ENCODE measurements at regions not wholly inside any gene's neighbourhood (a gene's known extent, or its start where the extent isn't known, plus 50 kb on each side); places are given as distances from the start of the nearest gene placed in this dataset.

DNA sequence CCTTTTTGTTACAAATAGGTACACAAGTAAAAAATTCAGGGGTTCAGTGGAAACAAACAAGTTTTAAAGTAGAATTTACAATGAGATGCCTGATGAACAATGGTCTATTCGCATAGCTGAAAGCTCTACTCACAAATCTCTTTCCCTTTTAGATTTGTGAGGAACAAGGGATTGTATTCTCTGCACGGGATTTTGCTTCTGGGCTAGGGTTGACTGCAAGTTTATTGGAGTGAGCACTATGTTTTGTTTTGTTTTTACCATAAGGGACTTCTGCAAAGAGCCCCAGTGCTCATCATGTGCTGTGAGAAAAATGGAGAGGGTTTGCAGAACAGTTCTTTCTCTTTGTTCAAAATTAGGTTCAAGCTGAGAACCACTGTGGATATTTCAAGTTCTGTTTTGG, 160.5 kb downstream of the DLEU7 start:
- H3K27me3 ChIP-seq (replicated peaks; ENCODE audit: insufficient read depth, low read depth, low read length, poor library complexity), result no peaks in the 10 kb centered on the region
- POLR2A ChIA-PET (ENCODE audit: low non-redundant PET), result no interaction called here
- DNase-seq (ENCODE audit: low spot score), result no peak
- BruUV-seq (replicated peaks), result no TSS peak
- CTCF ChIA-PET, result no interaction called here
- H3K36me3 ChIP-seq (ENCODE audit: insufficient read depth, low read length, poor library complexity, severe bottlenecking), result no peaks in the 10 kb centered on the region
- no peak overlapping the region for H3K27ac ChIP-seq (ENCODE audit: low read depth, low read length, poor library complexity, severe bottlenecking)
- TF ChIP-seq CTCF (conservative IDR thresholded peaks at IDR 0.05; ENCODE audit: low read depth, low read length) (no peak), EZH2 (IDR thresholded peaks at IDR 0.05; ENCODE audit: borderline replicate concordance, low read depth, low read length, poor library complexity, severe bottlenecking) (no peak)
- intact Hi-C loops (cut with micrococcal nuclease; ENCODE audit: unreplicated experiment), result no loop called here
- H3K9me3 ChIP-seq (ENCODE audit: low read depth, low read length, poor library complexity, severe bottlenecking), result no peaks in the 10 kb centered on the region
- H3K4me1 ChIP-seq (ENCODE audit: insufficient read depth, low read length, poor library complexity, severe bottlenecking), result peaks cover 13% of the 10 kb centered on the region
- no peak overlapping the region for H3K4me3 ChIP-seq (ENCODE audit: low read depth, low read length, poor library complexity, severe bottlenecking)

DNA sequence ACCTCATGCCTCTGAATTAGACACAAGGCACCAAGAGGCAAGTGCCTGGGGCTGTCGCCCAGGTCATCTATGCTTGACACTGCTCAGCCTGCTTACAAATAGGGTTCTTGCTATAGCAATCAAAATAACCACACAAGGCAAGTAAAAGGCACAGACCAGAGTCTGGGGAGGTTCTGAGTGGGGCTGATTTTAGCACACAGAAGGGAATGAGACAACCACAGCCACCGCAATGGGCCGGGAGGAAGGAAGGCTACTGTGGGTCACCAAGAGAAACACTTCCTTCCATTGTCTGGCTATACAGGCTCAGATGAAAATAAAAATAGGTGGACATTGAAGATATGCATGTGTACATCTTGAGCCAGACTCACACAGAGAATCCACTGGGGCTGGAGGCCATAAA, 159.1 kb downstream of the DLEU7 start:
- H3K36me3 ChIP-seq (ENCODE audit: insufficient read depth, low read length, poor library complexity, severe bottlenecking), result no peaks in the 10 kb centered on the region
- H3K9me3 ChIP-seq (ENCODE audit: low read depth, low read length, poor library complexity, severe bottlenecking), result no peaks in the 10 kb centered on the region
- TF ChIP-seq EZH2 (IDR thresholded peaks at IDR 0.05; ENCODE audit: borderline replicate concordance, low read depth, low read length, poor library complexity, severe bottlenecking) (no peak), CTCF (conservative IDR thresholded peaks at IDR 0.05; ENCODE audit: low read depth, low read length) (no peak)
- peaks cover 13% of the 10 kb centered on the region for H3K4me1 ChIP-seq (ENCODE audit: insufficient read depth, low read length, poor library complexity, severe bottlenecking)
- CTCF ChIA-PET, result no interaction called here
- no peak overlapping the region for H3K4me3 ChIP-seq (ENCODE audit: low read depth, low read length, poor library complexity, severe bottlenecking)
- no peaks in the 10 kb centered on the region for H3K27me3 ChIP-seq (replicated peaks; ENCODE audit: insufficient read depth, low read depth, low read length, poor library complexity)
- no TSS peak for BruUV-seq (replicated peaks)
- intact Hi-C loops (cut with micrococcal nuclease; ENCODE audit: unreplicated experiment), result no loop called here
- POLR2A ChIA-PET (ENCODE audit: low non-redundant PET), result no interaction called here
- no peak overlapping the region for H3K27ac ChIP-seq (ENCODE audit: low read depth, low read length, poor library complexity, severe bottlenecking)
- no peak for DNase-seq (ENCODE audit: low spot score)

DNA sequence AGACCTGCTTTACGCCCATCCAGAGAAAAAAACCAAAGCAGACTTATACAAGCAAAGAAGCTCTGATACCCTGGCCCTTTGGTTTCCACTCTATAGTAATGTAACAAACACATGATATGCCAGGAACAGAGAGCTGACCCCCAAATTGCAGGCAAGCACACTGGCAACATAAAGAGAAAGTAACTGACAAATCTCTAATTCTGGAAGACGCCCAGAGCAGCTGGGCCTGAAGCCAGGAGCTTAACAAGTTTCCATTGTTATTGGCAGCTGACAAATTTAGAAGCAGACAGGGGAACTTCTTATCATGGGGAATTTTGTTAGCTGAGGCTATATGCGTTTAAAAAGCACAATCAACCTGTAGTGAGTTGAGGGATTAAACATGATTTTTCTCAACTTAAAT, 158.0 kb downstream of the DLEU7 start:
- POLR2A ChIA-PET (ENCODE audit: low non-redundant PET), result interaction anchor here (0.6 kb wide), 1 partner anchor 18 kb away, joined by 3 read pairs; no protein-coding TSS in a partner anchor
- no peaks in the 10 kb centered on the region for H3K36me3 ChIP-seq (ENCODE audit: insufficient read depth, low read length, poor library complexity, severe bottlenecking)
- no peaks in the 10 kb centered on the region for H3K27me3 ChIP-seq (replicated peaks; ENCODE audit: insufficient read depth, low read depth, low read length, poor library complexity)
- TF ChIP-seq EZH2 (IDR thresholded peaks at IDR 0.05; ENCODE audit: borderline replicate concordance, low read depth, low read length, poor library complexity, severe bottlenecking) (no peak), CTCF (conservative IDR thresholded peaks at IDR 0.05; ENCODE audit: low read depth, low read length) (no peak)
- DNase-seq (ENCODE audit: low spot score), result peak; percentile 79
- H3K4me1 ChIP-seq (ENCODE audit: insufficient read depth, low read length, poor library complexity, severe bottlenecking), result peaks cover 13% of the 10 kb centered on the region
- CTCF ChIA-PET, result interaction anchor here (1.1 kb wide), 1 partner anchor 709 kb away, joined by 4 read pairs; no protein-coding TSS in a partner anchor
- no TSS peak for BruUV-seq (replicated peaks)
- no peaks in the 10 kb centered on the region for H3K9me3 ChIP-seq (ENCODE audit: low read depth, low read length, poor library complexity, severe bottlenecking)
- intact Hi-C loops (cut with micrococcal nuclease; ENCODE audit: unreplicated experiment), result no loop called here
- no peak overlapping the region for H3K4me3 ChIP-seq (ENCODE audit: low read depth, low read length, poor library complexity, severe bottlenecking)
- no peak overlapping the region for H3K27ac ChIP-seq (ENCODE audit: low read depth, low read length, poor library complexity, severe bottlenecking)
